HCT116 (cell line): ENCODE measurements at regions not wholly inside any gene's neighbourhood (a gene's known extent, or its start where the extent isn't known, plus 50 kb on each side); places are given as distances from the start of the nearest gene placed in this dataset.

Experiments used
- ATAC-seq: fragments of 200-7000 bp; cut with Tn5 transposase; 2 replicates; pipeline ENCODE4 v1.9.1; 2020; ENCODE audit warnings: mild to moderate bottlenecking, moderate library complexity
- BruUV-seq: library from RNA; stranded (reverse); fragments of 400-500 nt; replicated peaks from 2 replicates; lab custom pipeline; 2021; lab: Mats Ljungman, UMichigan
- CTCF ChIA-PET: fragments of 300-600 bp; sonication (Branson Sonifier 250); formaldehyde crosslinking; loops from one replicate; lab custom pipeline; 2021; ENCODE audit warnings: antibody characterized with exemption; lab: Charles Lee
- POLR2A ChIA-PET: fragments of 300-600, 350-600 bp; sonication (Branson Sonifier 250); formaldehyde crosslinking; loops from one replicate; lab custom pipeline; 2021; ENCODE audit warnings: antibody characterized with exemption; lab: Charles Lee
- RAD21 ChIA-PET, 2 experiments: fragments of 300-600 bp; sonication (Branson Sonifier 250); formaldehyde crosslinking; loops; one replicate each; lab custom pipeline; 2023; ENCODE audit warnings: low total read pairs in 2 of 2; ENCODE audit not compliant: uncharacterized antibody in 2 of 2, unreplicated experiment in 2 of 2, low non-redundant PET in 1 of 2; lab: Charles Lee
- DNase-seq: peaks from one replicate; pipeline ENCODE4 v3.0.0-alpha.2; 2010; ENCODE audit warnings: low read depth, low spot score
- H2AFZ ChIP-seq: fragments of 200-600 bp; shearing (Covaris generic), sonication (generic); 2 replicates; pipeline ENCODE4 v1.6.1; 2017; ENCODE audit warnings: low read depth, mixed run types, mixed read lengths, antibody characterized with exemption, low read length; ENCODE audit not compliant: poor library complexity, severe bottlenecking
- H3K27ac ChIP-seq: 2 replicates; pipeline ENCODE4 v1.5.1; 2012; ENCODE audit warnings: low read depth, low read length
- H3K27me3 ChIP-seq: fragments of 200-600 bp; sonication (generic); 2 replicates; pipeline ENCODE4 v1.6.1; 2016; ENCODE audit warnings: mixed run types, low read length, mixed read lengths; ENCODE audit not compliant: insufficient read depth
- H3K36me3 ChIP-seq, 2 experiments: fragments of 200-500 bp in 1 of 2; fragments of 200-600 bp in 1 of 2; sonication (Bioruptor generic) in 1 of 2; sonication (generic) in 1 of 2; 2 replicates each; pipeline versions ENCODE4 v1.5.1 to v1.6.1; 2014 to 2016; ENCODE audit warnings: low read length in 2 of 2, inconsistent platforms in 1 of 2, mixed read lengths in 1 of 2, mixed run types in 1 of 2; ENCODE audit not compliant: insufficient read depth in 2 of 2, control insufficient read depth in 1 of 2
- H3K4me1 ChIP-seq, 2 experiments: fragments of 200-600 bp in 1 of 2; sonication (generic) in 1 of 2; 2 replicates each; pipeline versions ENCODE4 v1.5.1 to v1.6.1; 2012 to 2017; ENCODE audit warnings: low read length in 2 of 2, inconsistent platforms in 1 of 2, mild to moderate bottlenecking in 1 of 2, mixed read lengths in 1 of 2, mixed run types in 1 of 2, moderate library complexity in 1 of 2; ENCODE audit not compliant: insufficient read depth in 2 of 2, control insufficient read depth in 1 of 2
- H3K4me2 ChIP-seq: fragments of 200-600 bp; sonication (generic); 2 replicates; pipeline ENCODE4 v1.6.1; 2017; ENCODE audit warnings: mixed run types, low read length, mixed read lengths
- H3K4me3 ChIP-seq, 2 experiments: fragments of 200-600 bp in 1 of 2; sonication (generic) in 1 of 2; replicated peaks in 1 of 2; 2 replicates each; pipeline ENCODE4 v1.5.1; 2011 to 2016; ENCODE audit warnings: low read length in 2 of 2, control low read depth in 1 of 2, low read depth in 1 of 2, mild to moderate bottlenecking in 1 of 2, mixed read lengths in 1 of 2, mixed run types in 1 of 2
- H3K79me2 ChIP-seq: fragments of 200-600 bp; sonication (generic); 2 replicates; pipeline ENCODE4 v1.6.1; 2017; ENCODE audit warnings: mild to moderate bottlenecking, mixed run types, low read length, moderate library complexity, mixed read lengths; ENCODE audit not compliant: insufficient read depth
- H3K9ac ChIP-seq: fragments of 200-600 bp; sonication (generic); 2 replicates; pipeline ENCODE4 v1.6.1; 2016; ENCODE audit warnings: low read length, mixed read lengths
- H3K9me2 ChIP-seq: fragments of 200-600 bp; sonication (generic), shearing (Covaris generic); 2 replicates; pipeline ENCODE4 v1.6.1; 2017; ENCODE audit warnings: mixed run types, mild to moderate bottlenecking, moderate library complexity; ENCODE audit not compliant: insufficient read depth
- H3K9me3 ChIP-seq, 2 experiments: fragments of 200-500 bp in 1 of 2; fragments of 200-600 bp in 1 of 2; sonication (Bioruptor generic) in 1 of 2; sonication (generic) in 1 of 2; 2 replicates each; pipeline ENCODE4 v1.6.1; 2014 to 2017; ENCODE audit warnings: low read length in 2 of 2, mixed read lengths in 2 of 2, inconsistent platforms in 1 of 2, low read depth in 1 of 2, mild to moderate bottlenecking in 1 of 2, mixed run types in 1 of 2, moderate library complexity in 1 of 2; ENCODE audit not compliant: control insufficient read depth in 1 of 2, insufficient read depth in 1 of 2
- H4K20me1 ChIP-seq: fragments of 200-600 bp; sonication (generic), shearing (Covaris generic); 2 replicates; pipeline ENCODE4 v1.6.1; 2017; ENCODE audit warnings: mixed run types, mild to moderate bottlenecking, moderate library complexity; ENCODE audit not compliant: insufficient read depth
- CEBPB ChIP-seq: IDR thresholded peaks from 2 replicates; pipeline ENCODE4 v1.6.1; 2012; ENCODE audit warnings: low read depth
- EGR1 ChIP-seq: IDR thresholded peaks from 2 replicates; pipeline ENCODE4 v1.6.1; 2012; ENCODE audit warnings: low read depth
- POLR2A ChIP-seq: IDR thresholded peaks from 2 replicates; pipeline ENCODE4 v1.7.0; 2011; ENCODE audit warnings: borderline replicate concordance; ENCODE audit not compliant: insufficient read depth, insufficient read length; ENCODE audit errors: extremely low read depth
- RAD21 ChIP-seq: IDR thresholded peaks from 2 replicates; pipeline ENCODE4 v1.6.1; 2012; ENCODE audit warnings: low read depth, mild to moderate bottlenecking
- SP1 ChIP-seq: IDR thresholded peaks from 2 replicates; pipeline ENCODE4 v1.6.1; 2012; ENCODE audit warnings: low read depth
- YY1 ChIP-seq: IDR thresholded peaks from 2 replicates; pipeline ENCODE4 v1.6.1; 2011; ENCODE audit warnings: low read length, low read depth, moderate library complexity, mild to moderate bottlenecking; ENCODE audit not compliant: insufficient replicate concordance; ENCODE audit errors: extremely low read depth
- ZFX ChIP-seq: fragments of 450-650 bp; IDR thresholded peaks from 2 replicates; pipeline ENCODE4 v1.6.1; 2017
- ZNF274 ChIP-seq: fragments of 200-500 bp; sonication (Bioruptor generic); IDR thresholded peaks from 2 replicates; pipeline ENCODE4 v1.6.1; 2014; ENCODE audit warnings: mild to moderate bottlenecking, low read depth, low read length, inconsistent platforms
- intact Hi-C: fragments of 100-400 bp; cut with micrococcal nuclease; formaldehyde crosslinking; loops from 2 replicates; pipeline ENCODE4 v1.10.0; 2022
- TF ChIP-seq, protein P1 (sequence below): IDR thresholded peaks from 2 replicates; pipeline ENCODE4 v1.6.1; 2011; ENCODE audit warnings: mild to moderate bottlenecking, low read length, moderate library complexity; ENCODE audit not compliant: insufficient replicate concordance; ENCODE audit errors: extremely low read depth
- TF ChIP-seq, protein P2 (sequence below): IDR thresholded peaks from 2 replicates; pipeline ENCODE4 v1.6.1; 2012

DNA sequence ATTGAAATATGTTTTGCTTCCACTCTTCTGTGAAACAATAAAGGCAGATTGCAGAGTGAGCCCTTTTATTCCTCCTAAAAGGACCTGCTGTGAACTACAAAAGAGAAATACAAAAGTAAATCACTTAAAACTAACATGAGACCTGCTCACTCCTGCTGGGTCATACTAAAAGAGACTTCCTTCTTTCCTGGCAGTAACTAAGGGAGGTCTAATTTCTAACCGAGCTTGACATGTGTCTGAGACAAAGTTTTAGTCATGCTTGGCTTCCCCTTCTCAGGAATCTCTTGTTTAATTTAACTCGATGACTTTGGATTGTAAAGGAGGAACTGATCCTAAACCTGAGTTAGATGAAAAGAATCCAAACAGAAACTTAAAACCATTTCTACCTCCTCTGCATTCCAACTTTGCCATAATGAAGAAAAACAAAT lies 86.4 kb upstream of the CDH6 start:
- ATAC-seq (no peak), DNase-seq (no peak)
- Histone ChIP-seq H2AFZ (no peak overlapping the region), H3K27ac (no peak overlapping the region), H3K4me2 (no peak overlapping the region), H3K9ac (no peak overlapping the region), H3K9me3 (peaks cover 0 to 21% of the 10 kb centered on the region in 2 experiments; a peak in 2 of 4 replicates), H4K20me1 (no peaks in the 10 kb centered on the region), H3K9me2 (no peaks in the 10 kb centered on the region), H3K4me1 (no peaks in the 10 kb centered on the region), H3K36me3 (no peaks in the 10 kb centered on the region), H3K79me2 (no peaks in the 10 kb centered on the region), H3K4me3 (no peak overlapping the region), H3K27me3 (no peaks in the 10 kb centered on the region)
- TF ChIP-seq ZFX = no peak
- no peak for TF ChIP-seq YY1
- no peak for TF ChIP-seq EGR1
- no peak for TF ChIP-seq POLR2A
- TF ChIP-seq ZNF274 = no peak
- no peak for TF ChIP-seq CEBPB
- TF ChIP-seq SP1 = no peak
- TF ChIP-seq, protein P1, sequence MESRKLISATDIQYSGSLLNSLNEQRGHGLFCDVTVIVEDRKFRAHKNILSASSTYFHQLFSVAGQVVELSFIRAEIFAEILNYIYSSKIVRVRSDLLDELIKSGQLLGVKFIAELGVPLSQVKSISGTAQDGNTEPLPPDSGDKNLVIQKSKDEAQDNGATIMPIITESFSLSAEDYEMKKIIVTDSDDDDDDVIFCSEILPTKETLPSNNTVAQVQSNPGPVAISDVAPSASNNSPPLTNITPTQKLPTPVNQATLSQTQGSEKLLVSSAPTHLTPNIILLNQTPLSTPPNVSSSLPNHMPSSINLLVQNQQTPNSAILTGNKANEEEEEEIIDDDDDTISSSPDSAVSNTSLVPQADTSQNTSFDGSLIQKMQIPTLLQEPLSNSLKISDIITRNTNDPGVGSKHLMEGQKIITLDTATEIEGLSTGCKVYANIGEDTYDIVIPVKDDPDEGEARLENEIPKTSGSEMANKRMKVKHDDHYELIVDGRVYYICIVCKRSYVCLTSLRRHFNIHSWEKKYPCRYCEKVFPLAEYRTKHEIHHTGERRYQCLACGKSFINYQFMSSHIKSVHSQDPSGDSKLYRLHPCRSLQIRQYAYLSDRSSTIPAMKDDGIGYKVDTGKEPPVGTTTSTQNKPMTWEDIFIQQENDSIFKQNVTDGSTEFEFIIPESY = no peak
- no peak for TF ChIP-seq RAD21
- TF ChIP-seq, protein P2, sequence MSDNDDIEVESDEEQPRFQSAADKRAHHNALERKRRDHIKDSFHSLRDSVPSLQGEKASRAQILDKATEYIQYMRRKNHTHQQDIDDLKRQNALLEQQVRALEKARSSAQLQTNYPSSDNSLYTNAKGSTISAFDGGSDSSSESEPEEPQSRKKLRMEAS = no peak
- intact Hi-C loops = no loop called here
- RAD21 ChIA-PET = no interaction called here
- POLR2A ChIA-PET = no interaction called here
- no TSS peak for BruUV-seq
- CTCF ChIA-PET = no interaction called here
